Right atrium auricular region (tissue), 2 donors: ENCODE measurements at regions not wholly inside any gene's neighbourhood (a gene's known extent, or its start where the extent isn't known, plus 50 kb on each side); places are given as distances from the start of the nearest gene placed in this dataset.
"Not testable (repeated sequence)": the region's sequence is repeated elsewhere in the genome, so short reads cannot be mapped to it uniquely, and the experiment has no call there.

Source experiments
- DNase-seq: peaks from one replicate; pipeline ENCODE4 v3.0.0-alpha.2; 2019; ENCODE audit warnings: low spot score
- H3K27ac ChIP-seq, 2 donors: fragments of 200-600 bp; sonication (generic); 1 replicate in 1 of 2; 2 replicates in 1 of 2; pipeline ENCODE4 v1.5.1; 2016 to 2019
- H3K27me3 ChIP-seq, 2 donors: fragments of 200-600 bp; sonication (generic); one replicate each; pipeline versions ENCODE4 v1.5.1 to v1.6.0; 2017 to 2019
- H3K36me3 ChIP-seq: fragments of 200-600 bp; sonication (generic); one replicate; pipeline ENCODE4 v1.5.1; 2016
- H3K4me1 ChIP-seq, 2 donors: fragments of 200-600 bp; sonication (generic); one replicate each; pipeline versions ENCODE4 v1.5.1 to v1.6.0; 2017 to 2019
- H3K4me3 ChIP-seq, 2 donors: fragments of 200-600 bp; sonication (generic); 1 replicate in 1 of 2; 2 replicates in 1 of 2; pipeline ENCODE4 v1.5.1; 2017 to 2019; ENCODE audit warnings: mild to moderate bottlenecking in 1 of 2, moderate library complexity in 1 of 2
- H3K9me3 ChIP-seq, 2 donors: fragments of 200-600 bp; sonication (generic); one replicate each; pipeline ENCODE4 v1.5.1; 2019
- CTCF ChIP-seq, 2 donors: fragments of 200-600 bp; sonication (generic); IDR thresholded peaks; one replicate each; pipeline ENCODE4 v1.5.1; 2019; ENCODE audit warnings: antibody characterized with exemption in 2 of 2

- no peak overlapping the region for H3K27ac ChIP-seq
- H3K4me3 ChIP-seq = no peak overlapping the region
- no peaks in the 10 kb centered on the region for H3K36me3 ChIP-seq
- DNase-seq = peak; percentile 38
- TF ChIP-seq CTCF (IDR thresholded peaks at IDR 0.05) = no peak
- H3K27me3 ChIP-seq = no peaks in the 10 kb centered on the region
- H3K9me3 ChIP-seq = peaks cover 0 to 7% of the 10 kb centered on the region in 2 donors
- H3K4me1 ChIP-seq = no peaks in the 10 kb centered on the region
Measured at GRCh38 chr3:194888916-194889315, 203.2 kb downstream of the FAM43A start.

- no peak for TF ChIP-seq CTCF (IDR thresholded peaks at IDR 0.05)
- Histone ChIP-seq H3K27ac (no peak overlapping the region), H3K9me3 (peaks cover 0 to 8% of the 10 kb centered on the region in 2 donors), H3K27me3 (no peaks in the 10 kb centered on the region), H3K4me3 (no peak overlapping the region), H3K4me1 (no peaks in the 10 kb centered on the region), H3K36me3 (no peaks in the 10 kb centered on the region)
- DNase-seq = no peak
Measured at GRCh38 chr3:194890091-194890490, 204.4 kb downstream of the FAM43A start.

GRCh38 chr3:194893121-194893987 is 207.7 kb downstream of the FAM43A start:
- Histone ChIP-seq H3K27me3 (no peaks in the 10 kb centered on the region), H3K4me1 (no peaks in the 10 kb centered on the region), H3K4me3 (no peak overlapping the region), H3K9me3 (peaks cover 0 to 8% of the 10 kb centered on the region in 2 donors), H3K27ac (no peak overlapping the region), H3K36me3 (no peaks in the 10 kb centered on the region)
- TF ChIP-seq CTCF (IDR thresholded peaks at IDR 0.05) = no peak
- DNase-seq = peak; percentile 11

GRCh38 chr3:194894538-194894937 is 208.9 kb downstream of the FAM43A start:
- no peaks in the 10 kb centered on the region for H3K27me3 ChIP-seq
- no peak for DNase-seq
- H3K36me3 ChIP-seq = no peaks in the 10 kb centered on the region
- H3K4me1 ChIP-seq = no peaks in the 10 kb centered on the region
- H3K4me3 ChIP-seq = no peak overlapping the region
- TF ChIP-seq CTCF (IDR thresholded peaks at IDR 0.05) = no peak
- peaks cover 0 to 19% of the 10 kb centered on the region in 2 donors for H3K9me3 ChIP-seq
- no peak overlapping the region for H3K27ac ChIP-seq

GRCh38 chr3:194900854-194901522 is 215.3 kb downstream of the FAM43A start:
- H3K36me3 ChIP-seq = no peaks in the 10 kb centered on the region
- peaks cover 0 to 21% of the 10 kb centered on the region in 2 donors for H3K9me3 ChIP-seq
- DNase-seq = no peak
- H3K27ac ChIP-seq = no peak overlapping the region
- no peaks in the 10 kb centered on the region for H3K4me1 ChIP-seq
- H3K4me3 ChIP-seq = no peak overlapping the region
- no peaks in the 10 kb centered on the region for H3K27me3 ChIP-seq
- no peak for TF ChIP-seq CTCF (IDR thresholded peaks at IDR 0.05)

GRCh38 chr3:194903447-194903846 is 217.8 kb downstream of the FAM43A start:
- not testable (repeated sequence) for DNase-seq, H3K36me3 ChIP-seq, H3K27ac ChIP-seq, H3K27me3 ChIP-seq, H3K4me3 ChIP-seq, H3K4me1 ChIP-seq
- H3K9me3 ChIP-seq = peaks cover 0 to 21% of the 10 kb centered on the region in 2 donors

GRCh38 chr3:194904999-194905398 is 219.3 kb downstream of the FAM43A start:
- H3K27ac ChIP-seq, H3K4me3 ChIP-seq, DNase-seq, H3K36me3 ChIP-seq, H3K9me3 ChIP-seq, H3K27me3 ChIP-seq, H3K4me1 ChIP-seq: not testable (repeated sequence)
